SK-N-SH treated with all-trans-retinoic acid at 6 μM for 48 hours (cell line): ENCODE measurements at regions not wholly inside any gene's neighbourhood (a gene's known extent, or its start where the extent isn't known, plus 50 kb on each side); places are given as distances from the start of the nearest gene placed in this dataset.

Source experiments
- ARNTL ChIP-seq: fragments of 450-650 bp; formaldehyde crosslinking; IDR thresholded peaks from 2 replicates; pipeline ENCODE4 v1.5.0; 2020; ENCODE audit warnings: low read depth, mild to moderate bottlenecking, moderate library complexity, borderline replicate concordance
- CSDC2 ChIP-seq: fragments of 250-450 bp; sonication (Bioruptor Pico); IDR thresholded peaks from 2 replicates; pipeline ENCODE4 v1.5.0; 2020; ENCODE audit warnings: mild to moderate bottlenecking, moderate library complexity
- ISL1 ChIP-seq: fragments of 250-450 bp; sonication (Bioruptor Pico); IDR thresholded peaks from 2 replicates; pipeline ENCODE4 v2.1.2; 2022; ENCODE audit warnings: mild to moderate bottlenecking, moderate library complexity
- PPARA ChIP-seq: fragments of 250-450 bp; sonication (Bioruptor Pico); IDR thresholded peaks from 2 replicates; pipeline ENCODE4 v1.5.0; 2020; ENCODE audit warnings: mild to moderate bottlenecking, borderline replicate concordance
- TOX ChIP-seq: fragments of 250-450 bp; sonication (Bioruptor Pico); IDR thresholded peaks from 2 replicates; pipeline ENCODE4 v1.8.0; 2021; ENCODE audit warnings: mild to moderate bottlenecking, moderate library complexity, borderline replicate concordance
- ZFP3 ChIP-seq: fragments of 250-450 bp; sonication (Bioruptor Pico); IDR thresholded peaks from 2 replicates; pipeline ENCODE4 v1.5.0; 2020; ENCODE audit warnings: mild to moderate bottlenecking, moderate library complexity
- TF ChIP-seq, protein P1 (sequence below): fragments of 250-450 bp; sonication (Bioruptor Pico); IDR thresholded peaks from 2 replicates; pipeline ENCODE4 v1.8.0; 2020; ENCODE audit warnings: mild to moderate bottlenecking, moderate library complexity, borderline replicate concordance

DNA sequence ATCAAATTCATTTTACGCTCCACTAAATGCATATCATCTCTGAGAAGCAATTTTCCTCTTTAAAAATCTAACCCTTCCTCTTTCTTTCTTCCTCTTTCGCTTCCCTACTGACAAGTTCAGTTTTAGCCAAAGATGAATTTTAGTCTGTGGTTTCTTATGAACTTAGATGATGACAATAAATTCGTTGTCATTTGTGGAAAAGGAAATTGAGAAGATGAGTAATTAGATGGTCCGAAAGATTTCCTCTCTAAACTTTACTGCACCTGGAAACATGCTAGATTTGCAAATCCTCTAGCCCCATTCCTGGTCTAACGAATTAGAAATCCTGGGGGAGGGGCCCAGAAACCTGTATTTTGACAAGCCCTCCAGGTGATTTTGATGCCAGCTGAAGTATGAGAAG is 855.4 kb upstream of the CHORDC1 start:
- TF ChIP-seq CSDC2 (CRISPR knock-in tag) (no peak), ARNTL (CRISPR knock-in tag) (no peak), PPARA (no peak), ISL1 (CRISPR knock-in tag) (no peak), TOX (CRISPR knock-in tag) (no peak), ZFP3 (no peak)
- TF ChIP-seq, protein P1, sequence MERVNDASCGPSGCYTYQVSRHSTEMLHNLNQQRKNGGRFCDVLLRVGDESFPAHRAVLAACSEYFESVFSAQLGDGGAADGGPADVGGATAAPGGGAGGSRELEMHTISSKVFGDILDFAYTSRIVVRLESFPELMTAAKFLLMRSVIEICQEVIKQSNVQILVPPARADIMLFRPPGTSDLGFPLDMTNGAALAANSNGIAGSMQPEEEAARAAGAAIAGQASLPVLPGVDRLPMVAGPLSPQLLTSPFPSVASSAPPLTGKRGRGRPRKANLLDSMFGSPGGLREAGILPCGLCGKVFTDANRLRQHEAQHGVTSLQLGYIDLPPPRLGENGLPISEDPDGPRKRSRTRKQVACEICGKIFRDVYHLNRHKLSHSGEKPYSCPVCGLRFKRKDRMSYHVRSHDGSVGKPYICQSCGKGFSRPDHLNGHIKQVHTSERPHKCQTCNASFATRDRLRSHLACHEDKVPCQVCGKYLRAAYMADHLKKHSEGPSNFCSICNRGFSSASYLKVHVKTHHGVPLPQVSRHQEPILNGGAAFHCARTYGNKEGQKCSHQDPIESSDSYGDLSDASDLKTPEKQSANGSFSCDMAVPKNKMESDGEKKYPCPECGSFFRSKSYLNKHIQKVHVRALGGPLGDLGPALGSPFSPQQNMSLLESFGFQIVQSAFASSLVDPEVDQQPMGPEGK (CRISPR knock-in tag), result no peak
